ENCODE measurements at regions not wholly inside any gene's neighbourhood (a gene's known extent, or its start where the extent isn't known, plus 50 kb on each side); places are given as distances from the start of the nearest gene placed in this dataset.
"Not testable (repeated sequence)": the region's sequence is repeated elsewhere in the genome, so short reads cannot be mapped to it uniquely, and the experiment has no call there.

DNA sequence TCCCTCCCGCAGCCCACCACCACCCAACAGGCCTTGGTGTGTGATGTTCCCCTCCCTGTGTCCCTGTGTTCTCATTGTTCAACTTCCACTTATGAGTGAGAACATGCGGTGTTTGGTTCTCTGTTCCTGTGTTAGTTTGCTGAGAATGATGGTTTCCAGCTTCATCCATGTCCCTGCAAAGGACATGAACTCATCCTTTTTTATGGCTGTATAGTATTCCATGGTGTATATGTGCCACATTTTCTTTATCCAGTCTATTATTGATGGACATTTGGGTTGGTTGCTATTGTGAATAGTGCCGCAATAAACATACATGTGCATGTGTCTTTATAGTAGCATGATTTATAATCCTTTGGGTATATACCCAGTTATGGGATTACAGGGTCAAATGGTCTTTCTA, 59.1 kb upstream of the RHOBTB1 start:
- not testable (repeated sequence) for H3K9me3 ChIP-seq (ENCODE audit: control insufficient read depth, insufficient read depth, low read depth, low read length); H3K9ac ChIP-seq (ENCODE audit: low read length); H3K36me3 ChIP-seq (ENCODE audit: control insufficient read depth, insufficient read depth, low read length); H3K4me1 ChIP-seq (ENCODE audit: control insufficient read depth, insufficient read depth, low read length); H3K4me3 ChIP-seq (ENCODE audit: low read depth, low read length); H3K27ac ChIP-seq (ENCODE audit: low read depth, low read length)
- peaks cover 24% of the 10 kb centered on the region for H3K27me3 ChIP-seq (ENCODE audit: control insufficient read depth, insufficient read depth, low read length)

DNA sequence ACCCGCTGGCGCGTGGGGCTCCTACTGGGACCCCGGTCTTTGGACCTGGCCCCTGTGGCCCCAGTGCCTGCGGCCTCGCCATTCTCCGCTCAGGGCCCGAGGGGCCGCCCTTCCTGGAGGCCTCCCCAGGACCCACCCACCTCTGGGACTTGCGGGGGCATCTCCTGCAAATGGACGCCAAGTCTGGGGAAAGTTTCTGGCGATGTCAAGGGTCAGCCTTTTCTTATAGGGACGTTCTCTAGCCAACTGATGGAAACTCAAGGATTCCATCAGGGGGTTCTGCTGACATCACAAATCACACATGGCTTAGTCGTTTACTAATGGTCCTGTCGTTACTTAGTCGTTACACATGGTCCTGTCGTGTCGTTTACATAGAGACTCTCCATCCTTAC, 57.7 kb upstream of the RHOBTB1 start:
- no peaks in the 10 kb centered on the region for H3K9me3 ChIP-seq (ENCODE audit: control insufficient read depth, insufficient read depth, low read depth, low read length)
- H3K27ac ChIP-seq (ENCODE audit: low read depth, low read length): no peak overlapping the region
- no peaks in the 10 kb centered on the region for H3K36me3 ChIP-seq (ENCODE audit: control insufficient read depth, insufficient read depth, low read length)
- H3K4me1 ChIP-seq (ENCODE audit: control insufficient read depth, insufficient read depth, low read length): no peaks in the 10 kb centered on the region
- peak overlapping the region; percentile 67 for H3K4me3 ChIP-seq (ENCODE audit: low read depth, low read length)
- H3K9ac ChIP-seq (ENCODE audit: low read length): no peak overlapping the region
- H3K27me3 ChIP-seq (ENCODE audit: control insufficient read depth, insufficient read depth, low read length): peaks cover 24% of the 10 kb centered on the region

DNA sequence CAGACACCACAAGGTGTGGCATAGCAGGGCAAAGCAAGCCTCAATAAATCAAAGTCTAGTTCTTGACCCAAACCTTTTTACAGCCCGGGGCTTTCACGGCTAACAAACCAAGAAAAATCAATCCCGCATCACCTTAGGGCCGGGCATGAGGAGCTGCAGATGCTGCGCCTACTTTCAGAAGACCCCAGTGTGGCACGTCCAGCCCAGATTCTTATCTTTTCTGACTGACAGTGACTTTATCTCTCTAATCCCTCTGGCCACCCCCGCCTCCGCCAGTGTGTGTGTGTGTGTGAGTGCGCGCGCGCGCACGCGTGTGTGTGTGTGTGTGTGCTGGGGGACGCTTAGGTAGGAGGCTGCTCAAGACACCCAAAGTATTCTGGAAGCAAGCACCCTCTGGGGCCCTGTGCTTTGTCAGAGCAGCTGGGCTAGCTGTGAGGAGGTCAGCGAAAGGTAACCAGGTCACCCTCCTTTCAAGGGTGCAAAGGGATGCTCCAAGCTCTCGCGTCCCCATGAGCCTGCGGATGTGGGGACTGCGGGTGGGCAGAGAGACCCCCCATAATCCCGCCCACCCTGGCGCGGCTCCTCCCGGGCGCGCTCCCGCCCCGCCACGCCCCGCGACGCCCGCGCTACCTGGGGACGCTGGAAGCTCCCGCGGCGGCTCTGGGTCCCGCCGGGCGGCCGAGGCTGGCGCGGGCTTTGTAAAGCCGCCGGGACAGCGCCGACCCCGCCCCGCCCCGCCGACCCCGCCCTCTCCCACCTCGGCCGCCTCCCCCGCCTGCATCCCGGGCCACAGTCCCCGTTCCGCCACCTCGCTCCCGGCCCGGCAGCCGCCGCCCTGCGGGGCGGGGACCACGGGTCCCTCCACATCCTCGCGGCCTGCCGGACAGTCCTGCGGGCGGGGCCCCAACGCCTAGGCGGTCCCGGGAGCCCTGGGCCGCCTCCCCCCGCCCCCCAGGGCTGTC, 57.1 kb upstream of the RHOBTB1 start:
- peak overlapping the region; percentile 36 for H3K9ac ChIP-seq (ENCODE audit: low read length)
- H3K4me3 ChIP-seq (ENCODE audit: low read depth, low read length): peak overlapping the region; percentile 73
- H3K27ac ChIP-seq (ENCODE audit: low read depth, low read length): no peak overlapping the region
- H3K9me3 ChIP-seq (ENCODE audit: control insufficient read depth, insufficient read depth, low read depth, low read length): no peaks in the 10 kb centered on the region
- H3K4me1 ChIP-seq (ENCODE audit: control insufficient read depth, insufficient read depth, low read length): no peaks in the 10 kb centered on the region
- H3K36me3 ChIP-seq (ENCODE audit: control insufficient read depth, insufficient read depth, low read length): no peaks in the 10 kb centered on the region
- H3K27me3 ChIP-seq (ENCODE audit: control insufficient read depth, insufficient read depth, low read length): peaks cover 24% of the 10 kb centered on the region

DNA sequence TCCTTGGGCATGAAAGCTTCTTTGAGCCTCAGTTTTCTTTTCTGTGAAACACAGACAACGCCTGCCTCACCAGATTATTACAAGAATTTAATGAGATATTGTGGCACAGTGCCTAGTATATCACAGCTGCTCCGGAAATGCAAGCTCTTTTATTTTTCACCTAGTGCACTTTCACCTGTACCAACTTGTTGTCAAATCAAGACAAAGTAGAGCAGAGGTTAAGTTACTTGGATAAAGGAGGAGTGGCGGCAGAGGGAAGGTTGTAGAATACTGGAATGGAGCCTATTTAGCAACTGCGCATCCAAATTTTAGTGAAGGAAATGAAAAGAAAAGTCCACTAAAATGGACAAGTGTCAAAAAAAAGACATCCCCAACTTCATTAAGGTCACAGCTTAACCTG, 54.9 kb upstream of the RHOBTB1 start:
- H3K27ac ChIP-seq (ENCODE audit: low read depth, low read length): no peak overlapping the region
- no peaks in the 10 kb centered on the region for H3K36me3 ChIP-seq (ENCODE audit: control insufficient read depth, insufficient read depth, low read length)
- no peaks in the 10 kb centered on the region for H3K4me1 ChIP-seq (ENCODE audit: control insufficient read depth, insufficient read depth, low read length)
- H3K27me3 ChIP-seq (ENCODE audit: control insufficient read depth, insufficient read depth, low read length): peaks cover 24% of the 10 kb centered on the region
- H3K9me3 ChIP-seq (ENCODE audit: control insufficient read depth, insufficient read depth, low read depth, low read length): no peaks in the 10 kb centered on the region
- no peak overlapping the region for H3K9ac ChIP-seq (ENCODE audit: low read length)
- H3K4me3 ChIP-seq (ENCODE audit: low read depth, low read length): no peak overlapping the region

GRCh38 chr10:60994128-60994527, 50.1 kb upstream of the RHOBTB1 start:
- H3K4me1 ChIP-seq (ENCODE audit: control insufficient read depth, insufficient read depth, low read length): no peaks in the 10 kb centered on the region
- no peak overlapping the region for H3K4me3 ChIP-seq (ENCODE audit: low read depth, low read length)
- no peak overlapping the region for H3K9ac ChIP-seq (ENCODE audit: low read length)
- H3K27ac ChIP-seq (ENCODE audit: low read depth, low read length): no peak overlapping the region
- no peaks in the 10 kb centered on the region for H3K36me3 ChIP-seq (ENCODE audit: control insufficient read depth, insufficient read depth, low read length)
- H3K27me3 ChIP-seq (ENCODE audit: control insufficient read depth, insufficient read depth, low read length): peaks cover 2% of the 10 kb centered on the region; the same call in 1 of the 2 replicates
- H3K9me3 ChIP-seq (ENCODE audit: control insufficient read depth, insufficient read depth, low read depth, low read length): peaks cover 6% of the 10 kb centered on the region
